Right renal pelvis (tissue), 4 donors: ENCODE measurements at regions not wholly inside any gene's neighbourhood (a gene's known extent, or its start where the extent isn't known, plus 50 kb on each side); places are given as distances from the start of the nearest gene placed in this dataset.

Experiments used
- DNase-seq, 4 donors: peaks; one replicate each; pipeline ENCODE4 v3.0.0-alpha.2; 2013; ENCODE audit warnings: low read depth in 4 of 4, low spot score in 3 of 4, missing footprints in 1 of 4

- DNase-seq = no peak
These were observed 289.0 kb downstream of the GLRX3 start for GRCh38 chr10:130425169-130425568.

- no peak for DNase-seq
These were observed 289.8 kb downstream of the GLRX3 start for GRCh38 chr10:130425881-130426435.

- DNase-seq = no peak
These were observed 291.1 kb downstream of the GLRX3 start for GRCh38 chr10:130427216-130427722.

- no peak for DNase-seq
These were observed 292.7 kb downstream of the GLRX3 start for GRCh38 chr10:130428936-130429335.

- no peak for DNase-seq
These were observed 293.6 kb downstream of the GLRX3 start for GRCh38 chr10:130429809-130430208.

GRCh38 chr10:130430291-130430690, 294.1 kb downstream of the GLRX3 start:
- no peak for DNase-seq

GRCh38 chr10:130430852-130431704, 294.9 kb downstream of the GLRX3 start:
- no peak for DNase-seq

GRCh38 chr10:130432271-130432670, 296.1 kb downstream of the GLRX3 start:
- DNase-seq = no peak

GRCh38 chr10:130432850-130433249, 296.7 kb downstream of the GLRX3 start:
- DNase-seq = no peak

GRCh38 chr10:130434446-130435385, 298.5 kb downstream of the GLRX3 start:
- DNase-seq = no peak

GRCh38 chr10:130435961-130436360, 299.8 kb downstream of the GLRX3 start:
- DNase-seq = no peak

- no peak for DNase-seq
These were observed 302.7 kb downstream of the GLRX3 start for GRCh38 chr10:130438861-130439260.

GRCh38 chr10:130439766-130440165, 303.6 kb downstream of the GLRX3 start:
- DNase-seq = no peak

GRCh38 chr10:130440494-130440893, 304.3 kb downstream of the GLRX3 start:
- no peak for DNase-seq

GRCh38 chr10:130440971-130441370, 304.8 kb downstream of the GLRX3 start:
- no peak for DNase-seq

- DNase-seq = no peak
These were observed 306.9 kb downstream of the GLRX3 start for GRCh38 chr10:130443066-130443465.

GRCh38 chr10:130453036-130453720, 317.0 kb downstream of the GLRX3 start:
- DNase-seq = no peak

GRCh38 chr10:130453721-130454542, 317.7 kb downstream of the GLRX3 start:
- DNase-seq = no peak

- no peak for DNase-seq
These were observed 318.4 kb downstream of the GLRX3 start for GRCh38 chr10:130454543-130455000.
